ENCODE measurements at regions not wholly inside any gene's neighbourhood (a gene's known extent, or its start where the extent isn't known, plus 50 kb on each side); places are given as distances from the start of the nearest gene placed in this dataset.

- H3K4me1 ChIP-seq (ENCODE audit: control insufficient read depth in 2 of 2, insufficient read depth in 2 of 2, low read length in 2 of 2): no peaks in the 10 kb centered on the region
- no peak overlapping the region for H3K9ac ChIP-seq (ENCODE audit: low read depth in 1 of 2, low read length in 2 of 2)
- H3K36me3 ChIP-seq (ENCODE audit: control insufficient read depth in 2 of 2, insufficient read depth in 2 of 2, low read length in 2 of 2): no peaks in the 10 kb centered on the region
- no peaks in the 10 kb centered on the region for H3K27me3 ChIP-seq (ENCODE audit: control insufficient read depth in 2 of 2, insufficient read depth in 2 of 2, low read length in 2 of 2)
- no peak overlapping the region for H3K27ac ChIP-seq (ENCODE audit: low read depth in 2 of 2, low read length in 2 of 2)
- no peak overlapping the region for H3K4me3 ChIP-seq (ENCODE audit: low read length in 2 of 2)
- H3K9me3 ChIP-seq (ENCODE audit: control insufficient read depth in 2 of 2, low read length in 2 of 2): no peaks in the 10 kb centered on the region
These were observed 408.2 kb upstream of the CBLB start for GRCh38 chr3:106276755-106277612.

DNA sequence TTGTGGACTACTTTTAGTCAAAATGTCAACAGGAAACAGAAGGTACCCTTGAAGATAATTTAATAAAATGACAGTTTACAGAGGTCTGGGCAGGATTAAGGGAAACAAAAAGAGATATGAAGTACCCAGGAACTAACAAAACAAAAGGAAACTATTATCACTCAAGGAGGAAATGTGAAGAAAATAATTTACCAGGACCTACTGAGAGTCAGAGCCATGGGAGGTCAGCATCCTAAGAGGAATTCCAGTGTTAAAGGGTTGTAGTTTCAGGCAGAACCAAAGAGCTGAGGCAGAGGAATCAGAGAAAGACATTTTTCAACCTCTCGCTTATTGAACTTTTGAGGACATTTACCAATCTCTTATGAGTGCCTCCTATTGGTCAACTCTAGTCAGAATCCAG lies 408.9 kb upstream of the CBLB start:
- H3K27ac ChIP-seq (ENCODE audit: low read depth in 2 of 2, low read length in 2 of 2): no peak overlapping the region
- no peaks in the 10 kb centered on the region for H3K27me3 ChIP-seq (ENCODE audit: control insufficient read depth in 2 of 2, insufficient read depth in 2 of 2, low read length in 2 of 2)
- no peaks in the 10 kb centered on the region for H3K4me1 ChIP-seq (ENCODE audit: control insufficient read depth in 2 of 2, insufficient read depth in 2 of 2, low read length in 2 of 2)
- no peaks in the 10 kb centered on the region for H3K9me3 ChIP-seq (ENCODE audit: control insufficient read depth in 2 of 2, low read length in 2 of 2)
- H3K4me3 ChIP-seq (ENCODE audit: low read length in 2 of 2): no peak overlapping the region
- H3K9ac ChIP-seq (ENCODE audit: low read depth in 1 of 2, low read length in 2 of 2): no peak overlapping the region
- H3K36me3 ChIP-seq (ENCODE audit: control insufficient read depth in 2 of 2, insufficient read depth in 2 of 2, low read length in 2 of 2): no peaks in the 10 kb centered on the region

DNA sequence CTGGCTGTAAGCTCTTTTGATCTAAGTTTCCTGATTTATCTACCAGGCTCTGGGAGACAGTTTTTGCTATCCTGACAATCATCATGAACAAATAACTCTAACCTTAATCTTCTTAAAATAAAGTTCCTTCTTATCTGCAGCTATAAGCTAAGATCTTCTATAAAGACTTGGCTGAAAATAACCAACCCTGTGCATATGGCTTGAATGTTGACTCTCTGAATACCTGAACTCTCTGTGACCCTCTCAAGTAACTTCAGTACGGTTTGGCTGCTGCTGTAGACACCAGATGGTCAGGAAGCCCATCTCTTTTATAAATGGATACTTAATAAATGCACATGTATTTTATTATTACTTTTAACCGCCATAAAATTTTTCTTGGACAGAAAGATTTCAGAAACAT lies 412.4 kb upstream of the CBLB start:
- Histone ChIP-seq H3K9ac (ENCODE audit: low read depth in 1 of 2, low read length in 2 of 2) (no peak overlapping the region), H3K27me3 (ENCODE audit: control insufficient read depth in 2 of 2, insufficient read depth in 2 of 2, low read length in 2 of 2) (no peaks in the 10 kb centered on the region), H3K9me3 (ENCODE audit: control insufficient read depth in 2 of 2, low read length in 2 of 2) (no peaks in the 10 kb centered on the region), H3K4me3 (ENCODE audit: low read length in 2 of 2) (no peak overlapping the region), H3K27ac (ENCODE audit: low read depth in 2 of 2, low read length in 2 of 2) (no peak overlapping the region), H3K4me1 (ENCODE audit: control insufficient read depth in 2 of 2, insufficient read depth in 2 of 2, low read length in 2 of 2) (no peaks in the 10 kb centered on the region), H3K36me3 (ENCODE audit: control insufficient read depth in 2 of 2, insufficient read depth in 2 of 2, low read length in 2 of 2) (no peaks in the 10 kb centered on the region)

DNA sequence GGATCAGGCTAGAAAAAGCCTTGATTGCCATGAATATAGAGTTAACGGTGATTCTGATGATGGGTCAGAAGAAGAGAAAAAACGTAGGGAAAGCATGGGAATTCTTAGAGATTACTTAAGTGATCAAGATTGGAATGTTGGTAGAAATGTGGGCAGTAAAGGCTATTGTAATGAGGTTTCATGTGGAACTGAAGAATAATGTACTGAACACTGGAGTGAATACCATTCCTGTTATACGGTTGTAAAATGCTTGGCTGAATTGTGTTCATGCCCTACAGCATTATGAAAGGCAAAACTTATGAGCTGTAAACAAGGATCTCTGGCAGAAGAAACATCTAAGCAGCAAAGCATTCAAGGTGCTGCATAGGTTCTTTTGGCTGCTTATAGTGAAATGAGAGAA lies 414.1 kb upstream of the CBLB start:
- Histone ChIP-seq H3K36me3 (ENCODE audit: control insufficient read depth in 2 of 2, insufficient read depth in 2 of 2, low read length in 2 of 2) (no peaks in the 10 kb centered on the region), H3K27ac (ENCODE audit: low read depth in 2 of 2, low read length in 2 of 2) (no peak overlapping the region), H3K27me3 (ENCODE audit: control insufficient read depth in 2 of 2, insufficient read depth in 2 of 2, low read length in 2 of 2) (no peaks in the 10 kb centered on the region), H3K4me1 (ENCODE audit: control insufficient read depth in 2 of 2, insufficient read depth in 2 of 2, low read length in 2 of 2) (no peaks in the 10 kb centered on the region), H3K9me3 (ENCODE audit: control insufficient read depth in 2 of 2, low read length in 2 of 2) (no peaks in the 10 kb centered on the region), H3K4me3 (ENCODE audit: low read length in 2 of 2) (no peak overlapping the region), H3K9ac (ENCODE audit: low read depth in 1 of 2, low read length in 2 of 2) (no peak overlapping the region)

DNA sequence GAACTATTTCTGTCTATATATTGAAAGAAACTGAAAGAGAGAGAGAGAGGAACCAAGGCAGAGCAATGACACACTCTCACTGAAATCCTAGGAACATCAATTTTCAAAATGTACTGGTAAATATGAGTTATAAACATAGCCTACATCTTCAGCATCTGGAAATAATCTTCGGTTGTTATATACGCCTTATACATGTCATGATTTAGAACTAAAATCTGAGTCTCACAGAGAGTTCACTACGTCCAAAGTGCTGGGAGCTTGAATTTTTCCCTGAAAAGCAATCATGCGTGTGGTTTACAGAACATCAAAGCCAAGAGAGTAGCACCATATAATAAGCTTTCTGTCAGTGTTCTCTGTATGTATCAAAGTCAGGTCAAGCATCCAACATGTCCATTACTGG lies 420.0 kb upstream of the CBLB start:
- no peak overlapping the region for H3K9ac ChIP-seq (ENCODE audit: low read depth in 1 of 2, low read length in 2 of 2)
- no peak overlapping the region for H3K27ac ChIP-seq (ENCODE audit: low read depth in 2 of 2, low read length in 2 of 2)
- H3K27me3 ChIP-seq (ENCODE audit: control insufficient read depth in 2 of 2, insufficient read depth in 2 of 2, low read length in 2 of 2): no peaks in the 10 kb centered on the region
- H3K4me1 ChIP-seq (ENCODE audit: control insufficient read depth in 2 of 2, insufficient read depth in 2 of 2, low read length in 2 of 2): no peaks in the 10 kb centered on the region
- no peaks in the 10 kb centered on the region for H3K9me3 ChIP-seq (ENCODE audit: control insufficient read depth in 2 of 2, low read length in 2 of 2)
- H3K4me3 ChIP-seq (ENCODE audit: low read length in 2 of 2): no peak overlapping the region
- no peaks in the 10 kb centered on the region for H3K36me3 ChIP-seq (ENCODE audit: control insufficient read depth in 2 of 2, insufficient read depth in 2 of 2, low read length in 2 of 2)

DNA sequence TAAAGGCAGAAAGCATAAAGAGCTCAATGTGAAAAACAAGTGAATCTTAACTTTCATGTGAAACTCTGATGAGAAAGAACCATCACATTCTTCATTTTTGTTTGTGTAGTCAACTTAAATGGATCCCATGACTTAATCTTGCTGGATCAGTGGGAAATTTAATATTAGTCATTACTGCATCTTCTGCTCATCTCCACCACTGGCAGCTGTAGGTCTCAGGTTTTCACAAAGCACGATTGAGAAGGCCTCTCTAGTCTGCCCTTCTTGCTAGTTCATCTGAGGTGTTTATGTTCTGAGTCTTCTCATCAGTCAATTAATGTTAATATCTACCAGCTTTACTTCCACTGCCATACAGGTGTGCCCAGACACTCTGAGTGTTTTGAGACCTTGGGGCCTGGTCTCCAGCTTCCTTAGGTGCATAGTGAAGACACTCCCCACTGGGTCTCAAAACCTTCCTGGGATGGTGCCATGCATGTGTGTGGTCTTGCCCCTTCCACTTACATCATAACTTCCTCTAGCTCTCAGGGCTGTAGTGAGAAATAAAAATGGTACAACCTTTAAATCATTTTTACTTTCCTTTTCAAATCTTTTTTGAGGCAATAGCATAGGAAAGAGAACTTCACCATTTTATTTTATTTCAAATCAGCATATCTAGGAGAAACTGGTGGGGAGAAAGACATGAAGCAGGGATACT lies 421.6 kb upstream of the CBLB start:
- no peaks in the 10 kb centered on the region for H3K9me3 ChIP-seq (ENCODE audit: control insufficient read depth in 2 of 2, low read length in 2 of 2)
- H3K27me3 ChIP-seq (ENCODE audit: control insufficient read depth in 2 of 2, insufficient read depth in 2 of 2, low read length in 2 of 2): no peaks in the 10 kb centered on the region
- H3K27ac ChIP-seq (ENCODE audit: low read depth in 2 of 2, low read length in 2 of 2): no peak overlapping the region
- H3K36me3 ChIP-seq (ENCODE audit: control insufficient read depth in 2 of 2, insufficient read depth in 2 of 2, low read length in 2 of 2): no peaks in the 10 kb centered on the region
- H3K4me1 ChIP-seq (ENCODE audit: control insufficient read depth in 2 of 2, insufficient read depth in 2 of 2, low read length in 2 of 2): no peaks in the 10 kb centered on the region
- H3K9ac ChIP-seq (ENCODE audit: low read depth in 1 of 2, low read length in 2 of 2): no peak overlapping the region
- no peak overlapping the region for H3K4me3 ChIP-seq (ENCODE audit: low read length in 2 of 2)

DNA sequence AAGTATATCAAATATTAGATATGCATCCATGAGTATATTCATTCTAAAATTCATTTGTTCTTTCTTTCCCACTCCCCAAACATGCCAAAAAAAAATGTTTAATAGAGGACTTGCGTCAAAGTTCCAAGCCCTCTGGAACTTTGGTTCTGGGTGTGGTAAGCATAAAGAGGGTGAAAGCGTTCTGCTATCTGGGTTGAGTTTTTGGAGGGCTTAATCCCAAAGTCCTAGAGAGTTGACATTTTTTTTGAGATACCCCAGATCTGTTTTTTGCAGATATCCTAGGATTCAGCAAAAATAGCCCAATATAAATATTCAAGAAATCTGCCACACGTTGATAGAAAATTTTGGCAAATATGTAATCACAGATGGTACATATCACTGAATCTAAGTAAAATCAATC lies 424.3 kb upstream of the CBLB start:
- Histone ChIP-seq H3K27me3 (ENCODE audit: control insufficient read depth in 2 of 2, insufficient read depth in 2 of 2, low read length in 2 of 2) (no peaks in the 10 kb centered on the region), H3K9ac (ENCODE audit: low read depth in 1 of 2, low read length in 2 of 2) (no peak overlapping the region), H3K4me1 (ENCODE audit: control insufficient read depth in 2 of 2, insufficient read depth in 2 of 2, low read length in 2 of 2) (no peaks in the 10 kb centered on the region), H3K36me3 (ENCODE audit: control insufficient read depth in 2 of 2, insufficient read depth in 2 of 2, low read length in 2 of 2) (no peaks in the 10 kb centered on the region), H3K9me3 (ENCODE audit: control insufficient read depth in 2 of 2, low read length in 2 of 2) (no peaks in the 10 kb centered on the region), H3K27ac (ENCODE audit: low read depth in 2 of 2, low read length in 2 of 2) (no peak overlapping the region), H3K4me3 (ENCODE audit: low read length in 2 of 2) (no peak overlapping the region)

DNA sequence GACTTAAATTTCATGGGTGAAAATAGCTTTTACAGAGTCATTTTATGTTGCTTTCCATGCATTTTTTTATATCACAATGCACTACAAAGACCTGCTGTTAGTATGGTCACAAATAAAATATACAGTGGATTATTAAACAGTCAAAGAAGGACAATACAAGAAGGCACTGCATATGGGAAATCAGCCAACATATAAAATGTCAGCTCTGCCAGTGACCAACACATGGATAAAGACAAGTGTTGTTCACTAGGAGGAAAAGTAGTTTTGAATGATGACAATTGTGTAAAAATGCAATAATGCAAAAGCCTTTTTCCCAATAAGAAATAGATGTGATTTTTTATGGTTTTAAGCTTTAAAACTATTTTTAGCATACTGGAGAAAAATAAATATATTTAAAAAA lies 425.3 kb upstream of the CBLB start:
- Histone ChIP-seq H3K9me3 (ENCODE audit: control insufficient read depth in 2 of 2, low read length in 2 of 2) (no peaks in the 10 kb centered on the region), H3K4me1 (ENCODE audit: control insufficient read depth in 2 of 2, insufficient read depth in 2 of 2, low read length in 2 of 2) (no peaks in the 10 kb centered on the region)

DNA sequence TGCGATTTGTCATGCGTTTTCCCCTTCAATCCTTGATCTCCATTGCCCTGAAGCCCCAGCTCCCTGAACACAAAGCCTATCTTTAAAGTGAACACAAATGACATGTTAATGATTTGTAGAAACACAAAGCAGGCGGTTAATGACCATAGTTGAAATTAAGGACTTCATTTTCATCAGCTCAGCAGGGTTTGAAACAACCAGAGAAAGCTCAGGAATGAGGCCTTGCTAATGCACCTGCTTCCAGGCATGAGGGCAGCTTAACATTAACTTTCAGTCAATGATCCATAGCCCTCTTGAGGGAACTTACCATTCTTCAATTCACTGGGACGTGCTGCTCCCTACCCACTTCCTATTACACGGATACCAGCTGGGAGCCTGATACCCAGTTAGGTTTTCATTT lies 427.2 kb upstream of the CBLB start:
- H3K9ac ChIP-seq (ENCODE audit: low read depth in 1 of 2, low read length in 2 of 2): no peak overlapping the region
- H3K27ac ChIP-seq (ENCODE audit: low read depth in 2 of 2, low read length in 2 of 2): no peak overlapping the region
- H3K9me3 ChIP-seq (ENCODE audit: control insufficient read depth in 2 of 2, low read length in 2 of 2): no peaks in the 10 kb centered on the region
- no peaks in the 10 kb centered on the region for H3K4me1 ChIP-seq (ENCODE audit: control insufficient read depth in 2 of 2, insufficient read depth in 2 of 2, low read length in 2 of 2)
- no peak overlapping the region for H3K4me3 ChIP-seq (ENCODE audit: low read length in 2 of 2)
- H3K36me3 ChIP-seq (ENCODE audit: control insufficient read depth in 2 of 2, insufficient read depth in 2 of 2, low read length in 2 of 2): no peaks in the 10 kb centered on the region
- H3K27me3 ChIP-seq (ENCODE audit: control insufficient read depth in 2 of 2, insufficient read depth in 2 of 2, low read length in 2 of 2): no peaks in the 10 kb centered on the region

More for the DNA sequence above, 425.3 kb upstream of the CBLB start:
- Histone ChIP-seq H3K9ac (ENCODE audit: low read depth in 1 of 2, low read length in 2 of 2) (no peak overlapping the region), H3K36me3 (ENCODE audit: control insufficient read depth in 2 of 2, insufficient read depth in 2 of 2, low read length in 2 of 2) (no peaks in the 10 kb centered on the region), H3K4me3 (ENCODE audit: low read length in 2 of 2) (no peak overlapping the region), H3K27me3 (ENCODE audit: control insufficient read depth in 2 of 2, insufficient read depth in 2 of 2, low read length in 2 of 2) (no peaks in the 10 kb centered on the region), H3K27ac (ENCODE audit: low read depth in 2 of 2, low read length in 2 of 2) (no peak overlapping the region)

DNA sequence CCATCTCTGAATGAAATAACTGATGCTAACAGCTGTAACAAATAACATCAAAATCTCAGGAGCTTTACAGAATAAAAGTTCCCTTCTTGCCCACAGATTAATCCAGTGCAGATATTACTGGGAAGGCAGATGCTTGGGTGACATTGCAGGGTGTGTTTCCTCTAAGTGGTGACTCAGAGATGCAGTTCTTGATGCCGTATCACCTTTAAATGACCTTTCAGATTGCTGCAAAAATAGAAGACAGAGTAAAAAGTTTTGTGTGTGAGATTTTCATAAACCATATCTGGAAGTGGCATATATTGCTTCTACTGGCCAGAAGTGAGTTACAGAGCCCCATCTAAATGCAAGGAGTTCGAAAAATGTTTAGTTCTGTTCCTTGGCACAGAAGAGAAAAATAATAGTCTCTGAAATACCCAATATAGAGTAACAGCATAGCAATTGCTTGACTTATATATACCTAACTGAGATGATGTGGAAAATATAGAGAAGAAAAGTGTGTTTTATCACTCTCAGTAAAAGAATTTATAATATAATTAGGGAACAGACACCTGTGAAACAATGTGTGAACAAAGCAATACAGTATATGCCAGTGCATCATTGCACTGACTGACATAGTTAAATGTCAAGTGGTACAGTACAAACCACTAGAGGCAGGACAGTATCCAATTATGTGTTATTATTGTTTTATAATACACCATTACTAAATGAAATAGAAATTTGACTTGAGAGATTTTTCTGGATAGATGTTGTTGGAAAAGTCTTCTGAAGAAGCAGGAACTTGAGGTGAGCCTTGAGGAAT lies 430.7 kb upstream of the CBLB start:
- H3K36me3 ChIP-seq (ENCODE audit: control insufficient read depth in 2 of 2, insufficient read depth in 2 of 2, low read length in 2 of 2): no peaks in the 10 kb centered on the region
- no peaks in the 10 kb centered on the region for H3K9me3 ChIP-seq (ENCODE audit: control insufficient read depth in 2 of 2, low read length in 2 of 2)
- H3K4me1 ChIP-seq (ENCODE audit: control insufficient read depth in 2 of 2, insufficient read depth in 2 of 2, low read length in 2 of 2): peaks cover 0 to 2% of the 10 kb centered on the region in 2 donors
- H3K4me3 ChIP-seq (ENCODE audit: low read length in 2 of 2): no peak overlapping the region
- H3K9ac ChIP-seq (ENCODE audit: low read depth in 1 of 2, low read length in 2 of 2): no peak overlapping the region
- H3K27ac ChIP-seq (ENCODE audit: low read depth in 2 of 2, low read length in 2 of 2): no peak overlapping the region
- H3K27me3 ChIP-seq (ENCODE audit: control insufficient read depth in 2 of 2, insufficient read depth in 2 of 2, low read length in 2 of 2): no peaks in the 10 kb centered on the region
